Stimulated activated CD4-positive, alpha-beta T cell treated with anti-CD3 and anti-CD28 coated beads, Interleukin-2, amount 100 ng/mL, for 24 hours (primary cell): ENCODE measurements at regions not wholly inside any gene's neighbourhood (a gene's known extent, or its start where the extent isn't known, plus 50 kb on each side); places are given as distances from the start of the nearest gene placed in this dataset.

Experiments
- DNase-seq, 2 donors: peaks; one replicate each; pipeline ENCODE4 v3.0.0-alpha.2; 2020

DNA sequence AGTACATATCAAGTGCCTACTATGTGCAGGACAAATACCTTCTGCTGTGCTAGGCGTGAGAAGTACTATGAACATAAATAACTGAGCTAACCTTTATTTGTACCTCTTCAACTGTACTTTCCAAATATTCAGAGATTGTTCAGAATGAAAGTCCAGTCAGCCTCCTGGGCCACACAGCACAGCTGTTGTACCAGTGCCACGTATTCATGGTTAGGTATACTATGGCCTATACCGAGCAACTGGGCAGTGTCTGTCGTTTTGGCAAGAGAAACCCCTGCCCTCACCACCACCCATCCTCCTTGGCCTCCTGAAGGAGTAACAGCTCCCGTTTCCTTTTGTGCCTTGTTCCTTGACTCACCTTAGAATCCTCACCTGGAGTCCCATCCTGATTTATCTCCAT lies 53.0 kb downstream of the RASSF10 start:
- no peak for DNase-seq

DNA sequence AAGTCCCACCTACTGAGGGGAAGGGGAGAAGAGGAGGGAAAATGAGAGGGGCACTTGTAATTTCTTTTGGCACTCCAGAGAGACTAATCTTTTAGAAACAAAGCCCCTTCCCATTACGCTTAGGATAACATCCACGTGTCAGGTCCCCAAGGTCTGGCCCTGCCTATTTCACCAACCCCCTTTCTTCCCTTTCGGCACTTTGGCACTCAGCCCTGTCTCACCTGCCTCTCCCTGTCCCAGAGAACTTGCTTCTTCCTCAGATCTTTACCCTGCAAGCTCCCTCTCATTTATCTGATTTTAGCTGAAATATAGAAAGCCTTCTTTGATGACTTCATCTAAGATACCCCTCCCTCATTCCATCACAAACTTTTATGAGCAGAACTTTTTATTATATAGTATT lies 55.5 kb downstream of the RASSF10 start:
- no peak for DNase-seq

DNA sequence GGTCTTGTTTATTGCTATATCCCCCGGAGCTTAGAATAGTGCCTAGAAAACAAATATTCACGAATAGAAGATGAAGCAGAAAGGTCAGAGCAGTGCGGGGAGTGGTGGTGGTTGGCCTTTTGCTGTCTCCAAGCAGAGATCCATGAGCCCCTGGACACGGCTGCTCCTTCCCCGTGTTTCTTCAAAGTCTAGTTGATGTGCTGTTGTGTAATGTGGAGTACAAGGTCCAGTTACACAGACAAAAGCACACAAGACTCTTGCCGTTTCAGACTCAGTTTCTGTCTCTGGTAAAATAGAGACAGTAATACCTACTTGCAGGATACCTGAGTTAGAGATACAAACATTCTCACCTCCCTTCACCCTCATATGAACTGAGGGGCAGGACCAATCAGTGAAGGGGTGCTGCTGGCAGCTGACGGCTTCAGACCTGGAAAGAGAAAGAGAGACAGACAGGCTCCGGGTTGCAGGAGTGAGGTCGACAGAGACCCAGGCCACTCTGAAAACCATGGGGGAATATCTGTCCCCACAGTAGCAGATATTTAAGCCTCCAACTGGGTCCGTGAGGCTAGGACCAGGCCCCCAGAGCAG lies 56.2 kb downstream of the RASSF10 start:
- no peak for DNase-seq

DNA sequence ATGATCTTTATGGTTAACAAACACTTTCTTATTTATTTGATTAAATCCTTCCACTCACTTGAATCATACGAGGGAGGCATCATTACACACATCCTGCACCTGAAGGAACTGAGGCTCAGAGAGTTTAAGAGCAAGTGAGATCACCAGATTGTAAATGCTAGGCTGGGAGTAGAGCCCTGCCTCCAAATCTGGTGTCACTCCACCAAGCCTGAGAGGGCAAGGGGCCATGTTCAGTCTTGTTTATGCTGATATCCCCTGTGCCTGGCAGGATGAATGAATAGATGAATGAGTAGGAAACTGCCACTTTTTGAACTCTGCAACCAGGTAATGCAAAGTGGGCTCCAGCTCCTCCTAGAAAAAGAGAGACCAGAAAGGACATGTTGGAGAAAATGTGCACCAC lies 59.1 kb downstream of the RASSF10 start:
- DNase-seq: no peak

DNA sequence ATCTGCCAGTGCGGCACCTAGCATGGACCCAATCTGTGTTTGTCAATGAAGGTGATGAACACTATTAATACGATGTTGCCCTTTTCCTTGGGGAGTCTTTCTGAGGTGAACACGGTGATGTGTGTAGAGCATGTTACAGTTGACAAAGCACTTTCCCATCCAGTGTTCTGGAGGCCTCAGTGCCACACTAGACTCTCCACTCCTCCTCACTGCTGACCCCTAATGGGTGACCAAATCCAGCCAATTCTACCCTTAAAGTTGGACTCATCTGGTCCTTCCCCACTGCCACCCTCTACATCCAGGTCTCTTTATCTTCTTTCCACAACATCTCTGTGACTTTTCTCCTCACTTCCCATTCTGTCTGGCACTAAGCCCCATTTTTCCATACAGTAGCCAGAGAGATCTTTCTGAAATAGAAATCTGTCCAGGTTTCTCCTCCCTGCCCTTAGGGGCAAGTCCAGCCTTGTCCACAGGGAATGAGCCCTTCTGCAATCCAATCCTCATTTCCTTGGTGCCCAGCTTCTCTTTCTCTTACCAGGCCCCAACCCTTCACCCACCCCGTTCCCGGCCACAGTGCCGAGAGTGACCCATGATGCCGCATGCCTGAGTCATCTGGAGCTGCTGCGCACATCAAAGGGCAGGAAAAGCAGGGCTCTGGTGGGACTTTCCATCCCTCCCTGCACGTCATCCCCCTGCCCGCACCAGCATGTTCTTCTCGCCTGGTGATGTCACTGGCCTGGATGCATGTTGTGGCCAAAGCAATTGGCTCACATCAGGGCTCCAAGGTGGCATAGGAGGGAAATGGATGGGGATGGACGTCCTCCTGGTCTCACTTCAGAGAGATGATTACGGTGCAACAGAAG lies 64.2 kb downstream of the RASSF10 start:
- DNase-seq: peak in 1 of 2 donors; percentile 1

DNA sequence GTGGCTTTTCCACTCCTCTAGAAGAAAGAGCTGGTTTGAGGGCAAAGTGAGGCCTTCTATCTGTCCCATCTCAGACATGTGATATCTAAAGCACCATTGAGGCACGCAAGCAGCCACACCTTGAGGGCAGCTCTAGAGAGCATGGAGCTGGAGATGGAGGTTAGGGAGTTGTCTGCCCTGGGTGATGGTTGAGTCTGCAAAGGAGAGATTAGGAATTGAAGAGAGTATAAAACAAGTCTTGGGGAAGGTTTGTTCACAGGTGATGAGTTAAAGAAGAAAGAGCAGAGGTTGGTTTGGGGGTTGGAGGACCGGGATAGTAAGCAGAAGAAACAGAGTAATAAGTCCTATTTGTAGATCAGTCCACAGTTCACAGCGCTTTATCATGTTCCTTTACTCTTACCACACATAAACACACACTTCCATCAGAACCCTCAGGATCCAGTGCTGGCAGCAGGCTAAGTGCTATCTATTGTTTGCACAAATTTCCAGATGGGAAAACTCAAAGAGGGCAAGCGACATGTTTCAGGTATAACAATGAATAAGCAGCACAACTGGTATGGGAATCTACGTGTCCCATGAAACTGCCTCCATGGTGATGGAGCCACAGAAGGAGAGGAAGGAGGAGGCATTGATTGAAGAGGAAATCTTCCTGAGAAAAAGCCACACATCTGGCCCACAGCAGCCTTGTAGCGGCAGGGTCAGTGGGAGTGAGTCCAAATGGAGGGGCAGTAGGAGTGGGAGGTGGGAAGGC lies 65.8 kb downstream of the RASSF10 start:
- no peak for DNase-seq

DNA sequence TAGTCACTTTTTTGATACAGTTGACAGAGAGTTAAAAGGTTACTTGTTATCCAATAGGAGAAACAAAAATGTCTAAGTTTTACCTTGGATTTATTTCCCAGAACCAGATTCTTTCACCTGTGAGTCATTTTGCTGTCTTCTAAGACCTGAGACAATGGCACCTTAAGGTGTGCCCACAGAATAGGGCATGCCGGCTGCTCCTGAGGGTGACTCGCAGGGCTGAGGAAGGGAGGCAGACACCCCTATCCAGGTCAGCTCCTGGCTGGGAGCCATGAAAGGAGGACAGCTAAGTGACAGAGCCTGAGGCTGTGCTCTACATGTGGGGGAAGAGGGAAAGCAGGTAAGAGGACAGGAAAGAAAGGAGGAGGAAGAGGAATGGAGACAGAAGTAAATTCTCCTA lies 67.8 kb downstream of the RASSF10 start:
- DNase-seq: no peak

DNA sequence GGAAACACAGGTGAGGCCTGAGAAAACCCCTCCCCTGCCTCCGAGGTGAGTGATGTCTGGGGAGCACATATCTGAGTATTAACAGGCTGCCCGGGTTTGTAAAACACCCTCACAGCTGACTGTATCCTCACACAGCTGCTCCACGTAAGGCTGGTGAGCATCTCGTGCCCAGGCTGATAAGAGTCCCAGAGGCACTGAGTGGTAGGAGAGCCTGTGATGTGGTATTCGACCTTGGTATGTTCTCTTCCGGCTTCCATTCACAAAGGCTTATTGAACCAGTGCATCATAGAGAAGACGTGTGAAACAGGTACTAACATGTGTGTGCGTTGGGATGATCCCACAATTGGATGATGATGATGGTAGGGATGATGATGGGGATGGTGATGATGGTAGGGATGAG lies 71.7 kb downstream of the RASSF10 start:
- DNase-seq: no peak

DNA sequence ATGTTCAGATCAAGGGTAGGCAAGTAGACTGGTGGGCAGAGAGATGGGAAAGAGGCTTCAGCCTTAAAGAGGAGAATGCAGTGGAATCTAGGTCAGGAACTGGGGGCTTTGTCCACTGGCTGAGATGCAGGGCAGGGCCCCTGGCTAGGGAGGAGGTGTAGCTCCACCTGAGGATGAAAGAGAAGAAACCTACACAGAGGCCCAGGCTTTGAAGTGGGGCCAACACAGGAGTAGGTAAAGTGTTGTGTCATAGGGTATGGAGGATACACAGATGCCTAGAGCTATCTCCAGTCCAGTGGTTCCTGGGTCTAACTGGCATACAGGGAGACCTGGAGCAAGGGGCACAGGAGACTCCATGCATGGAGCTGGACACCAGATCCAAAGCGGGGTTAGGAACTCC lies 73.5 kb downstream of the RASSF10 start:
- no peak for DNase-seq

DNA sequence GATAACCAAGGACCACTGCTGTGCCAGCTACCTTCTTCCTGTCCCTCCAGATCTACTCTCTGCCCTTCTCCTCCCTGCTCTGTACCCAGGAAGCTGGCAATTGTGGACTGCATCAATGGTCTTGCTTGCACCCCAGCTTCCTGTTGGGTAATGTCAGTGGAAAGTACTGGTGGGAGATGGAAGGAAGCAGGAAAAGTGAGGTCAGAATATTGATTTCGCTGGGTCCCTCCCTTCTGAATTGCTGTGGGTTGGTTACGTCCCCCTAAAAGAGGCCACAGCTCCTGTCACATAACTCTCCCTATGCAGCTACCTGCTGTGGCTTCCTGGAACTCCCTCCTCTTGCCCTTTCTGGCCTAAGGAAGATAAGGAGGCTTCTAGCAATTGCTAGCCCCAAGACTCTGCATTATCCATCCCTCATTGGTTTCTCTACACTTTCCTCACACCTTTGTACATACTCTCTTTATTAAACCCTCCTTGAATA lies 81.2 kb downstream of the RASSF10 start:
- DNase-seq: no peak

DNA sequence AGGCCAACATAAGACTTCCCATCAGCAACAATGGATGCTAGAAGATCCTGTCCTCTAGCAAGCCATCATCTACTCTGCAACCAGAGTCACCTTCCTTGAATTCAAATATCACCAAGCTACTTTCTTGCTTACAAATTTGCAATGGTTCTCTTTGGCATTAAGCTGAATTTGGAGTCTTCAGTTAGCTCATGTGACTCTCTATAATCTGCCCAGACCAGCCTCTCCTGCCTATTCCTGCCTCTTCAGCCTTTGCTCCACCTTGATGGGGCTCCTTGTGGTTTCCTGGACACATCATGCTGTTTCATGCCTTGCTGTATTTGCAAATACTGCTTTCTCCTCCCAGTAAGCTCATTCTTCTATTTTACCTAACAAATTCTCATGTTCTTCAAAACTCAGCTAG lies 82.3 kb downstream of the RASSF10 start:
- DNase-seq: no peak

DNA sequence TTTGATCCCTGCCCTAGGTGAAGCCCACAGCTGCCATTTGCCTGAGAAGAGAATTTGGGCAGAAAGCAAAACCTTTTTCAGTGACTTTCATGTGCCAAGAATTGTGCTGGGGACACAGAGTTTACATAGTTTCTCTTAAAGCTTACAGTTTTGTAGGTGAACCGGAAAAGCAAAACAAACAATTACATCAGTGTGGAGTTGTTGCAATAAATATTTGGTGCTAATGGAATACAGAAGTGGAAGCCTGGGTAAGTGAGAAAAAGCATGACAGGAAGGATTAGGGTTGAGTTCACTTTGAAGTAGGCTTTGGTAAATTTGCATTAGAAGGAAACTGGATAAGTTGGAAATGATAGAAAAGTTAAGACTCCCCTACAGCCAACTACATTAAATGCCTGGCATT lies 82.7 kb downstream of the RASSF10 start:
- DNase-seq: no peak

DNA sequence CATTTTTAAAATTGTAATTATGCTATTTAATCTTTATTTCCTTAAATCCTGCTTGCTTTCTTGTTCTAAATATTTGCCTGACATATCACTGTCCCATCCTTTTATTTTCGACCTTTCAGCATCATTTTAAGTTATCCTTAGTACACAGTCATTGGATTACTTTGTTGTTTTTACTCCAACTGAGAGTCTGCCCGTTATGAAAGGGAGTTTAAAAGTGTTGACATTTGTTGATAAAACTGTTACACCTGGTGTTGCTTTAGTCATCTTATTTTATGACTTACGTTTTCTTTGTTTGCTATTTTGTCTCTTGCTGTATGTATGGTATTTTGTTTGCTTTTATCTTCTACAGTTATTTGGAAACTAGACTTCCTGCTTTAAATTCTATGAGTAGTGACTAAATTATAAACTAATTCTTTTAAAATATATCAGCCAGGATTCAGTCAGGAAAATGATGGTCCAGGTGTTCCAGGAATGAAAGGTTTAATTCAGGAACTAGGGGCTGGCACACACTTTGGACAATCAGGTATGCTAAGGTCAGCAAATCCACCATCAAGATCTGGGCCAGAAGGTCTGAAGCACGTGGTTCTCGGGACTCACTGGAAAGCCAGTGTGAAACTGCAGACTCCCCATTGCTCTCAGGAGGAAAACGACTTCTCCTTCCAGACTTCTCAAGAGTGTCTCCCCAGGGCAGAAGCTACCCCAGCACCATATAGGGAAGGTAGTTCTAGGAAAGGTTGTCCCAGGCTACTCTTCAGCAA lies 86.0 kb downstream of the RASSF10 start:
- no peak for DNase-seq

DNA sequence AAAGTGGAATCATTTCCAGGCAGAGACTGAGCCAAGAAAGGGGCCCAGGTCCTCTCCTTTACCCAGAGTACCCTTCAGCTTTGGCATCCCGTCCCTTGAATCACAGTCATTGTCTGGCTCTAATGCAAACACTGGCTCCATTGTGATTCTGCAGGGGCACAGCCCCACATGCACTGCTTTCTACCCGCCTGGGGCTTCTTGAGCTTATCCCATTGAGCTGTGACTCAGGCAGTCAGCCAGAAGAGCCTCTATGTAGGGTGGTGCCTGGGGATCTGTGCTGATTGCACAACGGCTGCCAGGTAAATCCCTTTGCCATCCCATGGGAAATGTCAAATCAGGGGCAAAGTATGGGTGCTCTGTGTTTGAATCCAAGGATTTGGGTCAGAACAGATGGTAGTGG lies 88.9 kb downstream of the RASSF10 start:
- DNase-seq: no peak

DNA sequence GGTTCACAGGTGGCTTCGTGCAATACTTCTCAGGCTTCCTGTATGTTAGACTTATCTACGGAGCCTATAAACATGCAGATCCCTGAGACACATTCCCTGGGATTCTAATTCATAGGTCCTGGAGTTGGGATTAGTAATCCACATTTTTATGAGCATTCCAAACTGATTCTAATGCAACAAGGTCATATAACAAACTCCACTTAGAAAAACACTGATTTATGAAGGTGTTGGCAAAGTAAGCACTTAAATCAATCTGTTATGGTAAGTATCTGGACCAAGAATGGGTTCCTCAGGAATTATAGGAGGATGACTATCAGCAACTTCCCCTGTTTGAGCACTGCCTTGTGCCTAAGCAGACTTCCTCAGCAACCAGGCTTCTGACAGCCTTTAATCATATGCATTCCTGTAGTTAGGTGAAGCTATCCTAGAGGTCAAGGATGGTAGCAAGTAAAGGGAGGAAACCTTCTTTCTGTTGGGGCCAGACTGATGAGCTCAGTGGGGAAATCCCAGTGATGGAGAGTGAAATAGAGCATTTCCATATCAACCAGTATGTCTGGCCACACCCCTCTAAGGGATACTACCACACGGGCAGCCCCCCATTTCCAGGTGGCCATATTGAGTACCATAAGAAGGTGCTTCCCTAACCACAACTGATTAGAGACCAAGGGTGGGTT lies 89.6 kb downstream of the RASSF10 start:
- DNase-seq: no peak

DNA sequence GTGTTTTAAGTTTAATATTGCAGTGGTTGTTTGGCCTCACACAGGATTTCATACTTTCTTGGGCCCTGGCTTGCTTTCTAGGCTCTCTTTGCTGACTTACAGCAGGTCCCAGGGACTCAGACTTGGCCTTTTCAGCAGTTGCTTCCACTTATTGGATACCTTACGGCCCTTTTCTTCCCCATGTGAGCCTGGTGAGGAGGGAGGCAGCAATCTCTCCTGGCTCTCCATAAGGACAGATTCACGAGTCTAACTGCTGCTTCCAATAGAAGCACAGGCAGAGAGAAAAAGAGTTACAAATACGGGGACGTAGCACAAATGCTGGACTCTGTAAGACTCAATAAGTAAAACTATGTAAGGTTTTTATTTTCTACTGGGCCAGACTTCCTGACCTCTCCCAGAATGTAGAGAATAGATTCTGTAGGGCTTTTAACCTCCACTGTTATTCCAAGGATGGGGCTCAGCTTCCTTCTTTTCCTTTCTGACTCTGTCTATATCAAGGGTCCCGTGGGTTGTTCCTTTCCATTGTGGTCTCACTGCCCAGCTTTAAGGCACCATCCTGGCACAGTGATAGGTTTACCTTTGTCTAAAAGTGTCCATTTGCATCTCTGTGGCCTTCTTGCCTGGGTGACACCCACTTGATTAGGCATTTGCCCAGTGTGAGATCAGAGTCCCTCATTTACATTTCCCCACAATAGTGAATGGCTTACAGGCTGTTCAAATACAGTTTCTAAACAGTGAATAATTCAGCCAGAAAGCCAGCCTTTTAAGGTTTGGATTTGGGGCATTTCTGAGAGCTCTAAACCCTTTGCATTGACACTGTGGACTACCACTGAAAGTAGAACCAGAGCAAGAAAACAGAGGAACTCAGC lies 92.8 kb downstream of the RASSF10 start:
- no peak for DNase-seq

DNA sequence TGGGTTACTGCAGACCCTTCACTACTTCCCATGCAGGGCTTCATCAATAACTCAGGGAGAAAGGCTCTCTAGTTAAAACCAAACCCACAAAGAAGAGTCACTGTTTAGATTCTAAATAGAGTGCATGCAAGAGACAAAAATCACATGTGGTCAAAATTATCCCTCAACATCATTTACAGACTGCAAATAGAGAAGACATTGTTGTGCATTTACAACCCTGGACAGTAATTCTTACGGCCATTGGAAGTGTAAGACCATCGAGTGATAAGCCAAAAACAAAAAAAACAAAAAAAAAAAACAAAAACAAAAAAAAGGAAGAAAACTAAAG lies 93.4 kb downstream of the RASSF10 start:
- no peak for DNase-seq

DNA sequence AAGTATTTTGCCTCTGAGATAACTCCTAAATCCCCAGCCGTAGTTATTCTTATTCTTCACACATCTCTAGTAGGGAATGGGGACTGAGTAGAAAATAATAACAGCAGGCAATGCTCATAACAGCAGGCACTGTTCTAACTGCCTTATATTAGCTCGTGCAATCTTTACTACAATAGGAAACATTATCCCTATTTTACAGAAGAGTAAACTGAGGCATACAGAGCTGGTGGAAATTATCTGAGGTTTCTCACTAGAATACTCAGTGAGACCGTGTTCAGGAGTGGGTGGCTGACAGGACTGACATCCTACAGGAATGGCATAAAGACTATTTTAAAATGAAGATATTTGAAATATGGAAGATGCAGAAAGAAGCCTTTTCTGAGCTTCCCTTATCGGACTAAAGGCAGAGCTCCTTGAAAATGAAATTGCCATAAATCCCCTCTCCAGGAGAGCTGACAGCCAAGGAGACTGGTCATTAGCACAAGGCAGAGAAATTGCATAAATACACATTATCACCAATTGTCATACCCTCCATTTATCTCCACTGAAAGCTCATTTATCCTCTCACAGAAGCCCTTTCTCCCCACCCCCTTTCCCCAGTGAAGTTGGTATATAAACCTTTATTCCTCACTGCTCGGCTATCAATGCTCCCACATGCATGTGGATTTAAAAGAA lies 93.9 kb downstream of the RASSF10 start:
- no peak for DNase-seq

DNA sequence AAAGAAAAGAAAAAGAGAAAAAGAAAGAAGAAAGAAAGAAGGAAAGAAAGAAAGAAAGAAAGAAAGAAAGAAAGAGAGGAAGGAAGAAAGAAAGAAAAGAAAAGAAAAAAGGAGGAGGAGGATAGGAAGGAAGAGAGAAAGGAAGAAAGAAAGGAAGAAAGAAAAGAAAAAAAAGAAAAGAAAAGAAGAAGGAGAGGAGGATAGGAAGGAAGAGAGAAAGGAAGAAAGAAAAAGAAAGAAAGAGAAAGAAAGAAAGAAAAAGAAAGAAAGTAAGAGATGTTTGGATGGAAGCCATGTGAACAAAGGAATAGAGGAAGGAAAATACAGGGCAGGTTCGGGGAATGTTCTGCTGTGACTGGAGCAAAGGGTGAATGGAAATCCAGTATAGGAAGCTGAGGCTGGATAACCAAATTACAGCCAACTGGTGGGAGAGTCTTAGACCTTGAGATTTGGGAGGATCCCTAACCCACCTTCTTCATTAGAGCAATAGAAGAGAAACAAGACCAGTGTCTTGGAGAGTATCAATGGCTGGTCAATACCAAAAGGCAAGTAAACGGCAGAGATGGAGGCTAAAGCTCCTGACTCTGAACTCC lies 94.9 kb downstream of the RASSF10 start:
- no peak for DNase-seq

DNA sequence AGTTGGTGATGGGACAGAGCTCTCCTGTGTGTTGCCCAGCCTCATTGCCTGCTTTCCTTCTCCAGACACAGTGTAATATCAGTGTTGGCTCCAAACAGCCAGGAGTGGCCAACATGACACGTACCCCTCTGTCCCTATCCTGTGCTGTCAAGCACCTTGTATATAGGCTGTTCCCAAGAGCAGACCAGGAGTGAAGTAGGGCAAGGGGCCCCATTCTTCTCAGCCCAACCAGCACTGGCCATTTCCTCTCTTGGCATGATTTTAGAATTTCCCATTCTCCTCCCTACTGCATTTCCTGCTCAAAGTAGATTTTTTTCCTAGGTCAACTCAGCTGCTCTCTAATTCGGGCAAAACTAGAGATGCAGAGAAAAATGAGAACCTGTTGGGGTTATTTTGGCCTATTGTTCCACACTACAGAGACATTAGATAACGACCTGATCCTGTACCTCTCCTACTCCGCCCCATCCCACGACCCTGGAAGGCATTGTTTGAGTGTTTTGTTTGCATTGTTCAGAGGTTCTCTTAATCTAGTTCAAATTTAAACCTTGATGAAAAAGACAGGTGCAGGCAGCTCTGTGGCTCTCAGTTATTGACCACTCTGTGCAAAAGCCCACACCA lies 95.6 kb downstream of the RASSF10 start:
- no peak for DNase-seq
